Kidney (tissue), 13 donors: ENCODE measurements at regions not wholly inside any gene's neighbourhood (a gene's known extent, or its start where the extent isn't known, plus 50 kb on each side); places are given as distances from the start of the nearest gene placed in this dataset.

ENCODE experiments used
- DNase-seq, 5 donors: peaks; one replicate each; pipeline ENCODE4 v3.0.0-alpha.2; 2013 to 2020
- FAIRE-seq: peaks from 2 replicates; lab custom pipeline; 2012; peaks lifted over from hg19 to GRCh38; lab: Jason Lieb, UNC
- H3K27ac ChIP-seq, 2 donors: one replicate each; pipeline ENCODE4 v1.7.0; 2013; ENCODE audit warnings: low read depth in 2 of 2, low read length in 2 of 2, inconsistent platforms in 1 of 2
- H3K27me3 ChIP-seq: one replicate; pipeline ENCODE4 v1.7.1; 2013; ENCODE audit warnings: low read length, inconsistent platforms; ENCODE audit not compliant: control insufficient read depth, insufficient read depth
- H3K36me3 ChIP-seq, 3 donors: one replicate each; pipeline versions ENCODE4 v1.7.0 to v1.7.1; 2013; ENCODE audit warnings: low read length in 3 of 3, control low read depth in 1 of 3, inconsistent platforms in 1 of 3; ENCODE audit not compliant: insufficient read depth in 3 of 3, control insufficient read depth in 2 of 3
- H3K4me1 ChIP-seq, 3 donors: one replicate each; pipeline versions ENCODE4 v1.7.0 to v1.7.1; 2013; ENCODE audit warnings: low read length in 3 of 3, inconsistent platforms in 1 of 3, low read depth in 1 of 3; ENCODE audit not compliant: control insufficient read depth in 2 of 3, insufficient read depth in 2 of 3
- H3K4me3 ChIP-seq, 3 donors: one replicate each; pipeline versions ENCODE4 v1.7.0 to v1.8.1; 2013; ENCODE audit warnings: low read length in 3 of 3, control low read depth in 1 of 3, inconsistent platforms in 1 of 3
- H3K9ac ChIP-seq, 3 donors: one replicate each; pipeline versions ENCODE4 v1.7.0 to v1.7.1; 2013; ENCODE audit warnings: low read length in 3 of 3, control low read depth in 1 of 3, inconsistent platforms in 1 of 3
- H3K9me3 ChIP-seq, 3 donors: one replicate each; pipeline versions ENCODE4 v1.7.0 to v1.7.1; 2013; ENCODE audit warnings: low read length in 3 of 3, control low read depth in 1 of 3, inconsistent platforms in 1 of 3; ENCODE audit not compliant: control insufficient read depth in 2 of 3, insufficient read depth in 1 of 3
- CTCF ChIP-seq: IDR thresholded peaks from 3 replicates; pipeline ENCODE4 v1.5.1; 2012; ENCODE audit warnings: mild to moderate bottlenecking, moderate library complexity, borderline replicate concordance; ENCODE audit not compliant: insufficient read depth; ENCODE audit errors: extremely low read depth
- intact Hi-C: fragments of 100-400 bp; cut with DNase I; formaldehyde crosslinking; loops from one replicate; pipeline ENCODE4 v1.11.1; 2022
- donor health status: control.
- donor health status: control.
- donor health status: control.
- donor health status: control.
- donor health status: control.
- donor health status: DM: yes; HTN: yes; CAD: no.
- donor health status: Normal renal cell carcinoma (clear cell type).

- Histone ChIP-seq H3K4me3 (no peak overlapping the region), H3K36me3 (no peaks in the 10 kb centered on the region), H3K4me1 (no peaks in the 10 kb centered on the region), H3K9ac (no peak overlapping the region), H3K27me3 (no peaks in the 10 kb centered on the region), H3K9me3 (no peaks in the 10 kb centered on the region), H3K27ac (no peak overlapping the region)
- intact Hi-C loops, result no loop called here
- FAIRE-seq, result no peak
- no peak for DNase-seq
- TF ChIP-seq CTCF, result no peak
Observed at GRCh38 chr16:64531401-64531800, 590.5 kb downstream of the CDH11 start.

- Histone ChIP-seq H3K9me3 (no peaks in the 10 kb centered on the region), H3K27me3 (no peaks in the 10 kb centered on the region), H3K27ac (no peak overlapping the region), H3K4me3 (no peak overlapping the region), H3K36me3 (no peaks in the 10 kb centered on the region), H3K4me1 (no peaks in the 10 kb centered on the region), H3K9ac (no peak overlapping the region)
- DNase-seq (no peak), FAIRE-seq (no peak)
- no peak for TF ChIP-seq CTCF
- intact Hi-C loops, result no loop called here
Observed at GRCh38 chr16:64522548-64522947, 599.3 kb downstream of the CDH11 start.

- TF ChIP-seq CTCF, result no peak
- H3K9me3 ChIP-seq, result no peaks in the 10 kb centered on the region
- intact Hi-C loops, result no loop called here
Observed at GRCh38 chr16:64513871-64514270, 608.0 kb downstream of the CDH11 start.

More at GRCh38 chr16:64513871-64514270, 608.0 kb downstream of the CDH11 start:
- H3K4me1 ChIP-seq, result no peaks in the 10 kb centered on the region
- no peak overlapping the region for H3K9ac ChIP-seq
- no peaks in the 10 kb centered on the region for H3K27me3 ChIP-seq
- no peak for FAIRE-seq
- H3K4me3 ChIP-seq, result no peak overlapping the region
- H3K27ac ChIP-seq, result no peak overlapping the region
- no peak for DNase-seq
- no peaks in the 10 kb centered on the region for H3K36me3 ChIP-seq
